ENCODE measurements at regions not wholly inside any gene's neighbourhood (a gene's known extent, or its start where the extent isn't known, plus 50 kb on each side); places are given as distances from the start of the nearest gene placed in this dataset.

DNA sequence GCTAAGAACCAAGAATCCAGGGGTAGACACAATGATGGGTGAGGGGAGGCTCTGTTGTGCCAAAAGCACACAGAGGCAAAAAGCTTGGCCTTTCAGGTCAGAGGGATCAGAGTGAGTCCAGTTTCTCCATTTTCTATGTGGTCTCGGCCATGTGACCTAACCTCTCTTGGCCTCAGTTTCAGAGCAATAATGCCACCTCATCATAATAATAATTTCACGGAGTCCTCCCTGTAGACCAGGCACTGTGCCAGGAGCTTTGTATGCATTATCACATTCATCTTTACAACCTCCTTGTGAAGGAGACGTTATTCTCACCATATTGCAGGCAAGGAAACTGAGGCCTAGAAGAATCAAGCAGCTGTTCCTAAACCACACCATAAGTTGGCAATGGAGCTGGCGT is 120.2 kb downstream of the WT1 start:
- no peak for DNase-seq
- Mint-ChIP-seq H3K4me1 (peaks cover 96% of the 10 kb centered on the region), H3K27ac (peak overlapping the region; percentile 79), H3K4me3 (no peak overlapping the region), H3K27me3 (ENCODE audit: low read depth, poor library complexity) (no peaks in the 10 kb centered on the region), H3K36me3 (ENCODE audit: low read depth) (no peaks in the 10 kb centered on the region), H3K9me3 (no peaks in the 10 kb centered on the region)
- TF ChIP-seq, protein P1, sequence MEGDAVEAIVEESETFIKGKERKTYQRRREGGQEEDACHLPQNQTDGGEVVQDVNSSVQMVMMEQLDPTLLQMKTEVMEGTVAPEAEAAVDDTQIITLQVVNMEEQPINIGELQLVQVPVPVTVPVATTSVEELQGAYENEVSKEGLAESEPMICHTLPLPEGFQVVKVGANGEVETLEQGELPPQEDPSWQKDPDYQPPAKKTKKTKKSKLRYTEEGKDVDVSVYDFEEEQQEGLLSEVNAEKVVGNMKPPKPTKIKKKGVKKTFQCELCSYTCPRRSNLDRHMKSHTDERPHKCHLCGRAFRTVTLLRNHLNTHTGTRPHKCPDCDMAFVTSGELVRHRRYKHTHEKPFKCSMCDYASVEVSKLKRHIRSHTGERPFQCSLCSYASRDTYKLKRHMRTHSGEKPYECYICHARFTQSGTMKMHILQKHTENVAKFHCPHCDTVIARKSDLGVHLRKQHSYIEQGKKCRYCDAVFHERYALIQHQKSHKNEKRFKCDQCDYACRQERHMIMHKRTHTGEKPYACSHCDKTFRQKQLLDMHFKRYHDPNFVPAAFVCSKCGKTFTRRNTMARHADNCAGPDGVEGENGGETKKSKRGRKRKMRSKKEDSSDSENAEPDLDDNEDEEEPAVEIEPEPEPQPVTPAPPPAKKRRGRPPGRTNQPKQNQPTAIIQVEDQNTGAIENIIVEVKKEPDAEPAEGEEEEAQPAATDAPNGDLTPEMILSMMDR (IDR thresholded peaks at IDR 0.05), result no peak

DNA sequence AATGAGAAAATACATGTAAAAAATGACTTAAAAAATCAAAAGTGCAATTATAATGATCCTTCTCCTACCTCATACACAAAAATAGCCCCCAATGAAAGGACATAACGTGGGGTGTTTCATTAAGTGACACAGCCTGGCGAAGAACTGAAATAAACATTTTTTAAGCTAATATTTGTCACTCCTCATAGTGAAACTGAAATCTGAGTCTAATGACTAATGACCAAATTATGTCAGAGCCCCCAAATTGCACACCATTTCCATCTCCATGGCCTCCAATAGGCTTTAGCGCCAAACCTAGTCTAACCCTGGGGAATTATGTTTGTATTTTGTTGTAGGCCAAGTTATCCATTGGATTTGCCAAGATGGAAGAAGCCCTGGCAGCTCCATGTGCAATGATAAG is 119.1 kb downstream of the WT1 start:
- H3K4me3 Mint-ChIP-seq, result no peak overlapping the region
- no peak for DNase-seq
- H3K27me3 Mint-ChIP-seq (ENCODE audit: low read depth, poor library complexity), result no peaks in the 10 kb centered on the region
- H3K36me3 Mint-ChIP-seq (ENCODE audit: low read depth), result no peaks in the 10 kb centered on the region
- TF ChIP-seq, protein P1 (IDR thresholded peaks at IDR 0.05), result no peak
- no peaks in the 10 kb centered on the region for H3K9me3 Mint-ChIP-seq
- peak overlapping the region; percentile 87 for H3K27ac Mint-ChIP-seq
- peaks cover 95% of the 10 kb centered on the region for H3K4me1 Mint-ChIP-seq

DNA sequence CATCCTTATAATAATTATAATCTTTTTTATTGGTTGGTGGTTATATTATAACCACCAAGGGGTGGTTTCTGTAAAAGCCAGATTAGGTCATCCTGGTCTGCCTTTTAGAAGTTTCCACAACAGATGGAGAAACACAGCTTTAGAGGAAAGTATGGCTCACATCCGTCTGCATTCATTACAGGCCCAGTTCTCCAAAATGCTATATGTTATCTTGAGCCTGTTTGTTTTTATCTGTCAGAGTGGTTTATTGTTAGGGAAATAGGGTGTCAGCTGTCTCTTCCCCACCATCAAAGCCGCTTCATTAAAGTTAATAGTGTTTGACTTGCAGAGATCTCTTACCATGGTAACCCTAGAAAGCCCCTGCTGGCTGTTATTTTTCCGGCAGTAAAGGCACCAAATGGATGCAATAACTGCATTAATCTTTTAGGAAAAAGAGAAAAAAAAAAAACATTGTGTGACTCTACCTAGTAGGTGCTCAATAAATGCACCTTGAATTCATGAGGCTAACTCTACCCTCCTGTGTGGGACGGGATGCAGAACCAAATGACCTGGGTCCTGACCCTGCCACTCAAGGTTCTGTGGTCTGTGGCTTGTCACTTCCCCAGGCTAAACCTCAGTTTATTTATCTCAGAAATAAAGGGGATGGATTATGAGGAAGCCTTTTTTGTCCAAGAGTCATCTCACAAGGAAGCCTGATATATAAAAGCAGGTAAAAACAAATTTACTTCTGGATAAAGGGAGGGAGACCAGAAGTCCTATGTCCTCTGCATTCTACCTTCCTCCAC is 118.3 kb downstream of the WT1 start:
- no peaks in the 10 kb centered on the region for H3K9me3 Mint-ChIP-seq

DNA sequence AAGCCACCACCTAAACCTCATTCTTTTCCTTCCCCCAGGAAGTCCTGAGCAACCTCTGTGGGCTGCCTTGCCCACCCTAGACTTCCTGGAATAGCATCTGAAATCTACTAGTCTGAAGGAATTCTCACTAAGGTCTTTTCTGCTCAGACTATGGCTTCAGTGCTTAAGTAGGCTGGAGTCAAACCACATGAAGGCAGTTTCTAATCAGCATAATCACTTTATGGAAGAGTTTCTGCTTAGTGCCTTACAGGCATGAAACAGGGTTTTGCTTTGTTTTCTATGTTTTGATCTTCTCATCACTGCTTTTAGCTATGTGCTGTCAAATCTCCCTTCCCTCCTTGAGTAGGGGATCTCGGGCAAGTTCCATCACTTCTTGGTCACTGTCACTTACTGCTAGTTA is 117.7 kb downstream of the WT1 start:
- TF ChIP-seq, protein P1 (IDR thresholded peaks at IDR 0.05), result no peak
- no peak for DNase-seq
- Mint-ChIP-seq H3K9me3 (no peaks in the 10 kb centered on the region), H3K4me1 (peaks cover 91% of the 10 kb centered on the region), H3K27ac (peak overlapping the region; percentile 94), H3K27me3 (ENCODE audit: low read depth, poor library complexity) (no peaks in the 10 kb centered on the region), H3K4me3 (no peak overlapping the region), H3K36me3 (ENCODE audit: low read depth) (no peaks in the 10 kb centered on the region)

More for the DNA sequence above, 118.3 kb downstream of the WT1 start:
- H3K36me3 Mint-ChIP-seq (ENCODE audit: low read depth), result no peaks in the 10 kb centered on the region
- no peaks in the 10 kb centered on the region for H3K27me3 Mint-ChIP-seq (ENCODE audit: low read depth, poor library complexity)
- H3K27ac Mint-ChIP-seq, result peak overlapping the region; percentile 94
- H3K4me3 Mint-ChIP-seq, result no peak overlapping the region
- TF ChIP-seq, protein P1 (IDR thresholded peaks at IDR 0.05), result no peak
- no peak for DNase-seq
- peaks cover 91% of the 10 kb centered on the region for H3K4me1 Mint-ChIP-seq

DNA sequence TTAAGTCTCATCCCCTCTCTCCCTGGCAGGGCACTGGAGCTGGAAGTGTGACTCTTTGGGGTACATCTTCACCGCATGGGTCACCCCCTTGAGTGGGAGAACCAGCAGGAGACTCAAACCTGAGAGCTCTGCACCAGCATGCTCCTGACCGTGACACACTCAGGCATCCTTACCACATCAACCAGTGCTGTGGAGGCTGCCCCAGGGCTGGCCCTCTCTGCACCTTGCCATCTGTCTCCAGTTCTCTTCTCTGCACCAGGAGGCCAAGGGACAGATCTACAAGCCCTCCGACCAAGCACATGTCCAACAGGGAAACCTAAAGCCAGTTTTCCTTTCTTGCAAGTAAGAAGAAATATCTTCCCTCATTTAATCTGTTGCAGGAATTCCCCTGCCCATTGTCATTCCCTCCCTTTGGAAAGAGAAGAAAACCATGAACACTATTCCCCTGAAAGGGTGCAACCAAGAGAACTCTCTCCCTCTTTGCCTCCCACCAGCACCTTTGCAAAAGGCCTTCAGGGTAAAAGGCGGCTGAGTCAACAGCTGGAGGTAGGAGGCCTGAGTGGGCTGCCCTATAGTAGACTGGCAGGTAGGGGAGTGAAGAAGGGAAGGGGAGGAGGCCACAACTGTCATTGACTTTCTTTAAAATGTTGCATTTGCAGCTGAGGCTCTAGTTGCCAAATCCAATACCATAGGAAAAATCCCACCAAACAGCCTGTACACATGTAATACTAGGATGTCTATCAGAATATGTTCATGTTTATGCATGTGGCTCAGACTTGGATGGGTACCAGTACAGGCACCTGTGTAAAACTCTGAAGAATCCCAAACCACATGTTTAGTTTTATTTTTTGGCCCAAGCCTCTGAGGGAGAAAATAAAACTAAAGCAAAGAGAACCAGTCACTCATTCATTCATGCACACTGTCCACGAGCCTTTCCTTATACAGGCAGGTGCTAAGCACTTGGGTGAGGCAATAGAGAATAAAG is 117.0 kb downstream of the WT1 start:
- TF ChIP-seq, protein P1 (IDR thresholded peaks at IDR 0.05), result no peak
- no peak for DNase-seq
- no peaks in the 10 kb centered on the region for H3K36me3 Mint-ChIP-seq (ENCODE audit: low read depth)

More for the DNA sequence above, 117.0 kb downstream of the WT1 start:
- H3K9me3 Mint-ChIP-seq, result no peaks in the 10 kb centered on the region
- H3K4me3 Mint-ChIP-seq, result no peak overlapping the region
- no peaks in the 10 kb centered on the region for H3K27me3 Mint-ChIP-seq (ENCODE audit: low read depth, poor library complexity)
- H3K27ac Mint-ChIP-seq, result peak overlapping the region; percentile 94
- peaks cover 88% of the 10 kb centered on the region for H3K4me1 Mint-ChIP-seq

All from nephron progenitor cell (in vitro differentiated cells).